A549 (cell line): ENCODE measurements at regions not wholly inside any gene's neighbourhood (a gene's known extent, or its start where the extent isn't known, plus 50 kb on each side); places are given as distances from the start of the nearest gene placed in this dataset.
"Not testable (repeated sequence)": the region's sequence is repeated elsewhere in the genome, so short reads cannot be mapped to it uniquely, and the experiment has no call there.

ENCODE experiments used
- ATAC-seq, 2 experiments: fragments of 200-7000 bp in 1 of 2; fragments of >200 bp in 1 of 2; cut with Nextera tagmentation in 1 of 2; cut with Tn5 transposase in 1 of 2; 3 replicates each; pipeline versions ENCODE4 v1.8.0 to v1.9.1; 2018 to 2020; ENCODE audit warnings: mild to moderate bottlenecking in 1 of 2, moderate library complexity in 1 of 2
- CTCF ChIA-PET: fragments of 300-600 bp; sonication (Branson Sonifier 250); formaldehyde crosslinking; extraction: SDS; loops from one replicate; lab custom pipeline; 2021; ENCODE audit warnings: antibody characterized with exemption, inconsistent platforms; lab: Yijun Ruan, JAX
- POLR2A ChIA-PET: fragments of 350-600 bp; formaldehyde crosslinking; extraction: SDS; loops from one replicate; lab custom pipeline; 2021; ENCODE audit warnings: antibody characterized with exemption, inconsistent platforms; lab: Yijun Ruan, JAX
- DNase-seq, 2 experiments: peaks; one replicate each; pipeline versions ENCODE4 v3.0.0 to v3.0.0-alpha.2; 2011 to 2016; ENCODE audit warnings: low read depth in 1 of 2, low spot score in 1 of 2
- FAIRE-seq: peaks from 2 replicates; lab custom pipeline; 2011; peaks lifted over from hg19 to GRCh38; lab: Jason Lieb, UNC
- H3K27ac ChIP-seq, 2 experiments: fragments of >200 bp; sonication (Bioruptor Twin); formaldehyde crosslinking; 3 replicates each; pipeline ENCODE4 v1.5.1; 2016 to 2017
- H3K4me1 ChIP-seq: fragments of >200 bp; sonication (Bioruptor Twin); formaldehyde crosslinking; 3 replicates; pipeline ENCODE4 v1.6.1; 2016
- H3K4me2 ChIP-seq: fragments of >200 bp; sonication (Bioruptor Twin); formaldehyde crosslinking; 3 replicates; pipeline ENCODE4 v1.6.1; 2016
- H3K4me3 ChIP-seq: fragments of >200 bp; sonication (Bioruptor Twin); formaldehyde crosslinking; 3 replicates; pipeline ENCODE4 v1.5.1; 2016
- H3K9me3 ChIP-seq: fragments of >200 bp; sonication (Bioruptor Twin); formaldehyde crosslinking; 3 replicates; pipeline ENCODE4 v1.6.1; 2016
- BHLHE40 ChIP-seq: IDR thresholded peaks from 2 replicates; pipeline ENCODE4 v1.6.1; 2012; ENCODE audit warnings: low read depth, low read length, inconsistent platforms
- CBX2 ChIP-seq: fragments of 200-600 bp; sonication (generic); IDR thresholded peaks from 2 replicates; pipeline ENCODE4 v1.6.1; 2016; ENCODE audit warnings: low read depth, mild to moderate bottlenecking, borderline replicate concordance
- CHD2 ChIP-seq: fragments of 150-350 bp; IDR thresholded peaks from 2 replicates; pipeline ENCODE4 v1.6.1; 2014; ENCODE audit warnings: low read length; ENCODE audit not compliant: partially characterized antibody
- E2F6 ChIP-seq: IDR thresholded peaks from 2 replicates; pipeline ENCODE4 v1.6.1; 2012; ENCODE audit warnings: low read depth, borderline replicate concordance
- EHMT2 ChIP-seq: fragments of 200-600 bp; sonication (generic); IDR thresholded peaks from 2 replicates; pipeline ENCODE4 v1.6.1; 2016; ENCODE audit warnings: antibody characterized with exemption, low read depth, mild to moderate bottlenecking, moderate library complexity
- ESRRA ChIP-seq: fragments of 150-350 bp; IDR thresholded peaks from 2 replicates; pipeline ENCODE4 v1.6.1; 2014; ENCODE audit warnings: mild to moderate bottlenecking, low read length, borderline replicate concordance
- FOSL2 ChIP-seq, 2 experiments: fragments of 450-650 bp in 1 of 2; fragments of >200 bp in 1 of 2; sonication (Bioruptor Twin) in 1 of 2; formaldehyde crosslinking; IDR thresholded peaks; 2 replicates each; pipeline versions ENCODE4 v1.5.0 to v1.6.1; 2016 to 2020; ENCODE audit warnings: mild to moderate bottlenecking in 1 of 2, moderate library complexity in 1 of 2
- FOXS1 ChIP-seq: fragments of 250-450 bp; sonication (Bioruptor Pico); IDR thresholded peaks from 2 replicates; pipeline ENCODE4 v1.5.0; 2020; ENCODE audit warnings: mild to moderate bottlenecking, moderate library complexity
- HOXA7 ChIP-seq: fragments of 250-450 bp; sonication (Bioruptor Pico); IDR thresholded peaks from 2 replicates; pipeline ENCODE4 v1.5.0; 2020; ENCODE audit warnings: mild to moderate bottlenecking, moderate library complexity
- JUN ChIP-seq, 2 experiments: fragments of >200 bp; sonication (Bioruptor Twin); formaldehyde crosslinking; IDR thresholded peaks; 2 replicates in 1 of 2; 3 replicates in 1 of 2; pipeline ENCODE4 v1.6.1; 2016 to 2017
- MAZ ChIP-seq: fragments of 150-350 bp; IDR thresholded peaks from 2 replicates; pipeline ENCODE4 v1.6.1; 2014; ENCODE audit warnings: antibody characterized with exemption, low read depth, low read length, borderline replicate concordance
- MYC ChIP-seq: IDR thresholded peaks from 2 replicates; pipeline ENCODE4 v1.6.1; 2012; ENCODE audit warnings: mild to moderate bottlenecking, inconsistent platforms, low read length, improper control_type of control experiment, borderline replicate concordance
- NR3C1 ChIP-seq: fragments of >200 bp; sonication (Bioruptor Twin); formaldehyde crosslinking; IDR thresholded peaks from 3 replicates; pipeline ENCODE4 v1.6.1; 2017
- POLR2A ChIP-seq: IDR thresholded peaks from 2 replicates; pipeline ENCODE4 v1.6.1; 2012; ENCODE audit warnings: mild to moderate bottlenecking, low read length
- RARB ChIP-seq: fragments of 250-450 bp; sonication (Bioruptor Pico); IDR thresholded peaks from 2 replicates; pipeline ENCODE4 v1.8.0; 2021; ENCODE audit warnings: mild to moderate bottlenecking, moderate library complexity
- REST ChIP-seq: fragments of 200-600 bp; sonication (generic); IDR thresholded peaks from 2 replicates; pipeline ENCODE4 v1.6.1; 2016; ENCODE audit warnings: antibody characterized with exemption, mild to moderate bottlenecking, moderate library complexity
- SREBF2 ChIP-seq: fragments of 450-650 bp; IDR thresholded peaks from 2 replicates; pipeline ENCODE4 v1.6.1; 2014; ENCODE audit warnings: mild to moderate bottlenecking, moderate library complexity
- ZFP36 ChIP-seq: fragments of 450-650 bp; IDR thresholded peaks from 2 replicates; pipeline ENCODE4 v1.6.1; 2014; ENCODE audit warnings: borderline replicate concordance; ENCODE audit not compliant: partially characterized antibody
- WGBS: methylation state at CpG from one replicate; pipeline ENCODE4 v1.1.6; 2017; ENCODE audit errors: missing lambda C conversion rate; 5-methylcytosine and 5-hydroxymethylcytosine counted together
- TF ChIP-seq, protein P1 (sequence below): fragments of 450-650 bp; IDR thresholded peaks from 2 replicates; pipeline ENCODE4 v1.6.1; 2014; ENCODE audit warnings: antibody characterized with exemption
- TF ChIP-seq, protein P2 (sequence below): IDR thresholded peaks from 2 replicates; pipeline ENCODE4 v1.6.1; 2012
- TF ChIP-seq, protein P3 (sequence below): IDR thresholded peaks from 2 replicates; pipeline ENCODE4 v1.6.1; 2012
- TF ChIP-seq, protein P4 (sequence below): fragments of >200 bp; sonication (Bioruptor Twin); formaldehyde crosslinking; IDR thresholded peaks from 3 replicates; pipeline ENCODE4 v1.5.1; 2016

- ChIA-PET CTCF (no interaction called here), POLR2A (no interaction called here)
- 17% methylated on average over 2 of the region's 2 CpGs for WGBS
- ATAC-seq = no peak
- TF ChIP-seq ZFP36 (no peak), MYC (no peak), MAZ (no peak)
- TF ChIP-seq, protein P1, sequence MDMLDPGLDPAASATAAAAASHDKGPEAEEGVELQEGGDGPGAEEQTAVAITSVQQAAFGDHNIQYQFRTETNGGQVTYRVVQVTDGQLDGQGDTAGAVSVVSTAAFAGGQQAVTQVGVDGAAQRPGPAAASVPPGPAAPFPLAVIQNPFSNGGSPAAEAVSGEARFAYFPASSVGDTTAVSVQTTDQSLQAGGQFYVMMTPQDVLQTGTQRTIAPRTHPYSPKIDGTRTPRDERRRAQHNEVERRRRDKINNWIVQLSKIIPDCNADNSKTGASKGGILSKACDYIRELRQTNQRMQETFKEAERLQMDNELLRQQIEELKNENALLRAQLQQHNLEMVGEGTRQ = no peak
- H3K9me3 ChIP-seq = no peaks in the 10 kb centered on the region
- DNase-seq = no peak
- H3K4me2 ChIP-seq = no peak overlapping the region
- no peaks in the 10 kb centered on the region for H3K4me1 ChIP-seq
- H3K4me3 ChIP-seq = no peak overlapping the region
- no peak for FAIRE-seq
- no peak overlapping the region for H3K27ac ChIP-seq
Observed at GRCh38 chr10:81200801-81201200, 663.1 kb downstream of the SH2D4B start.

- H3K4me2 ChIP-seq, ATAC-seq, H3K27ac ChIP-seq, POLR2A ChIA-PET, H3K4me1 ChIP-seq, CTCF ChIA-PET, FAIRE-seq, H3K9me3 ChIP-seq, DNase-seq, H3K4me3 ChIP-seq: not testable (repeated sequence)
- 20% methylated on average over 5 of the region's 5 CpGs for WGBS
Observed at GRCh38 chr10:81207359-81207758, 667.6 kb upstream of the NRG3 start.

DNA sequence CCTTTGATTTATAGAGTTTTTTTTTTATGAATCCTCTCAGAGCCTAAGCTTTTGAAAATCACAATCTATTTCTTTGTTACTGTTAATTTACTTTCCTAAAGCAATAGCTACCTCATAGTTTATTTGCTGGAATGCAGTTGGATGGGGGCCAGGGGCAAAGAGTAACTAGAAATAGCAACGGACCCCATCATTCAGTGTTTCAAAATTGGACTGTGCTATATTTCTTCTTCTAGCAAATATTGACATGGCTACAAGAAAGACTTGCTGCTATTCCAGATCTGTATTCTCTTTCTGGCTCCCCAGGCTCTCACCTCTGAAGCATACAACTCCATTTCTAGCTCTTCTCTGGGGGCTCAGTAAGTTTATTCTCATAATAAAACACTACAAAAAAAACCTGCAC lies 661.6 kb upstream of the NRG3 start:
- no peak overlapping the region for H3K4me2 ChIP-seq
- ATAC-seq = no peak
- 5% methylated on average over 1 of the region's 1 CpG for WGBS
- H3K4me3 ChIP-seq = no peak overlapping the region
- no peak for FAIRE-seq
- no peaks in the 10 kb centered on the region for H3K9me3 ChIP-seq
- TF ChIP-seq FOXS1 (CRISPR knock-in tag) = no peak
- no peak for TF ChIP-seq BHLHE40
- TF ChIP-seq POLR2A = no peak
- TF ChIP-seq ESRRA = no peak
- no peak for TF ChIP-seq JUN (IDR thresholded peaks at IDR 0.05)
- TF ChIP-seq E2F6 = no peak
- TF ChIP-seq CBX2 = no peak
- TF ChIP-seq, protein P1 = no peak
- TF ChIP-seq HOXA7 = no peak
- TF ChIP-seq NR3C1 = no peak
- TF ChIP-seq, protein P2, sequence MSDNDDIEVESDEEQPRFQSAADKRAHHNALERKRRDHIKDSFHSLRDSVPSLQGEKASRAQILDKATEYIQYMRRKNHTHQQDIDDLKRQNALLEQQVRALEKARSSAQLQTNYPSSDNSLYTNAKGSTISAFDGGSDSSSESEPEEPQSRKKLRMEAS = no peak
- TF ChIP-seq REST = no peak
- TF ChIP-seq, protein P3, sequence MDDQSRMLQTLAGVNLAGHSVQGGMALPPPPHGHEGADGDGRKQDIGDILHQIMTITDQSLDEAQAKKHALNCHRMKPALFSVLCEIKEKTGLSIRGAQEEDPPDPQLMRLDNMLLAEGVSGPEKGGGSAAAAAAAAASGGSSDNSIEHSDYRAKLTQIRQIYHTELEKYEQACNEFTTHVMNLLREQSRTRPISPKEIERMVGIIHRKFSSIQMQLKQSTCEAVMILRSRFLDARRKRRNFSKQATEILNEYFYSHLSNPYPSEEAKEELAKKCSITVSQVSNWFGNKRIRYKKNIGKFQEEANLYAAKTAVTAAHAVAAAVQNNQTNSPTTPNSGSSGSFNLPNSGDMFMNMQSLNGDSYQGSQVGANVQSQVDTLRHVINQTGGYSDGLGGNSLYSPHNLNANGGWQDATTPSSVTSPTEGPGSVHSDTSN = no peak
- TF ChIP-seq FOSL2 (IDR thresholded peaks at IDR 0.05) = no peak
- no peak for TF ChIP-seq FOSL2 (CRISPR knock-in tag; IDR thresholded peaks at IDR 0.05)
- TF ChIP-seq, protein P4, sequence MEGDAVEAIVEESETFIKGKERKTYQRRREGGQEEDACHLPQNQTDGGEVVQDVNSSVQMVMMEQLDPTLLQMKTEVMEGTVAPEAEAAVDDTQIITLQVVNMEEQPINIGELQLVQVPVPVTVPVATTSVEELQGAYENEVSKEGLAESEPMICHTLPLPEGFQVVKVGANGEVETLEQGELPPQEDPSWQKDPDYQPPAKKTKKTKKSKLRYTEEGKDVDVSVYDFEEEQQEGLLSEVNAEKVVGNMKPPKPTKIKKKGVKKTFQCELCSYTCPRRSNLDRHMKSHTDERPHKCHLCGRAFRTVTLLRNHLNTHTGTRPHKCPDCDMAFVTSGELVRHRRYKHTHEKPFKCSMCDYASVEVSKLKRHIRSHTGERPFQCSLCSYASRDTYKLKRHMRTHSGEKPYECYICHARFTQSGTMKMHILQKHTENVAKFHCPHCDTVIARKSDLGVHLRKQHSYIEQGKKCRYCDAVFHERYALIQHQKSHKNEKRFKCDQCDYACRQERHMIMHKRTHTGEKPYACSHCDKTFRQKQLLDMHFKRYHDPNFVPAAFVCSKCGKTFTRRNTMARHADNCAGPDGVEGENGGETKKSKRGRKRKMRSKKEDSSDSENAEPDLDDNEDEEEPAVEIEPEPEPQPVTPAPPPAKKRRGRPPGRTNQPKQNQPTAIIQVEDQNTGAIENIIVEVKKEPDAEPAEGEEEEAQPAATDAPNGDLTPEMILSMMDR = no peak
- TF ChIP-seq RARB (CRISPR knock-in tag) = no peak
- no peak for TF ChIP-seq SREBF2
- no peak for TF ChIP-seq ZFP36
- TF ChIP-seq EHMT2 = no peak
- no peak for TF ChIP-seq CHD2
- ChIA-PET POLR2A (no interaction called here), CTCF (no interaction called here)
- DNase-seq = no peak
- H3K4me1 ChIP-seq = no peaks in the 10 kb centered on the region
- no peak overlapping the region for H3K27ac ChIP-seq
